NCI-H524 (cell line): ENCODE measurements at regions not wholly inside any gene's neighbourhood (a gene's known extent, or its start where the extent isn't known, plus 50 kb on each side); places are given as distances from the start of the nearest gene placed in this dataset.

Experiments
- DNase-seq, 2 experiments: peaks; one replicate each; lab custom pipeline; 2025; lab: John Stamatoyannopoulos, UW

GRCh38 chr1:56390934-56391731, 188.2 kb downstream of the PLPP3 start:
- DNase-seq, result no peak

DNA sequence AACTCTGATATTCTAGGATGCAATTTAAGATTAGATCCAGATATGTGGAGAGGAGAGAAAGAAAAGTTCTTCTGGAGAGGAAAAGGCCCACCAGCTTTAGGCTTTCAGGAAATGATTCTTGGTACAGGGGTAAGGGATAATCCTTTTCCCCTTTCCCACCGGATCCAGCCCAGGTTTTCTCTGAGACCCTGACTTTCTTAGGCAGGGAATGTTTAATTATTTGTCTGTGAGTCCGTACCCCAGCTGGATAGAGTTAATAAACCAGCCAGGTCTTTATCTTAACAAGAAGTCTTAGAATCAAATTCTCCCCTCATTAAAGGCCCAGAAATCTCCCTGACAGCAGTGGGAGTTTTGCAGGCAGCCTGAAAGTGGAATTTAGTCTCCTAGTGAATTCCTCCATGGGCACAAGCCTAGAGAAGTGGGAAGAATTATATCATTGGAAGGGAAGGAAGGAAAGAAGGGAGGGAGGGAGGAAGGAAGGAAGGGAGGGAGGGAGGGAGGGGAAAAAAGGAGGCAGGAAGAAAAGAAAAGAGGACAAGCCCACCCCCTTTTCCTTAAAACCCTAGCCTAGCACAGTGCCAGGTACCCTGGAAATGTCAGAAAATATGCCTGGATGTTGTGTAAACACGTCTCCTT, 189.0 kb downstream of the PLPP3 start:
- peak; percentile 57 to 79 for DNase-seq

DNA sequence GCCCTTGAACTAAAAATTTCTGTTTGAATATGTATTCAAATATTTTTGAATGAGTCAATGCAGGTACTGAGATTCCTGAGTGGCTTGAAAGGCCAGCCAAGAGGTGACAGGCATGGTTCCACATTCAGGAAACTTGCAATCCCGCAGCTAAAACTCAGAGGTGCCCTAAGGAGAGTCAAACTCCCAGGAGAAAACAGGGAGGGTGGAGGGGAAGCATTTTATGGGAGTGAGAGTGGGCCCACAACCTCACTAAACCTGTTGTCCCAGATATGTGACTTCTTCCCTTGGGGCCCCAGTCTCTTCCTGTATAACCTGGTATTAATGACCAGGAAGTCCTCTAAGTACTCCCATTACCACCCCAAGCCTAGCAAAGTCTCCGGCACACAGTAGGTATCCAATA, 189.6 kb downstream of the PLPP3 start:
- no peak for DNase-seq

DNA sequence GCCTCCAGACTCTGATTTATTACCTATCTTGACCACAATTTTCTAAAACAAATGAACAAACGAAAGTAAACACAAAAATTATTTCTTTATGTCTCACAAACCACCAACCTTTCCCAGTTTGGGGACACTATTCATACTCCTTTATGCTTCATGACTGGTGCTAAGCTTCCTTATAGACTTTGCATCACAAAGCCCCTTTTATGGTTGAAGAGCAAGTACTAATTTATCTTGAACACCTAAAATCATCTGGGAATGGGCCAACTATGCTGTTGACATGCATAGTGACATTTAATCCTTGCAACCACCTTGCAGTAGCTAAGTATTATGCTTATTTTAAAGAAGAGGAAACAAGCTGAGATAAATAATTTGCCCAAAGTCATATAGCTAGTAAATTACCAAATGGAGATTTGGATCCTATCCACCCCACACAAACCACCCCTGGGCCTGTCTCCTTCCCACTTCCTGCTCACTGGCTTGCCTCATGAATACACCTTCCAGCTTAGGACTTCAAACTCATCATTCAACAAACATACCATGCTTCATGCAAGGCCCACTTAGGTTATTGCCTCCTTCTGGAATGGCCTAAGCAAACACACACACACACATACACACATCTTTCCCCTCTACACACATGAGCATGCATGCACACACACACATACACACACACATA, 192.2 kb downstream of the PLPP3 start:
- no peak for DNase-seq

GRCh38 chr1:56385314-56385713, 194.0 kb downstream of the PLPP3 start:
- DNase-seq, result no peak

- peak; percentile 52 to 85 for DNase-seq
These were observed 196.4 kb downstream of the PLPP3 start for GRCh38 chr1:56382929-56383328.

DNA sequence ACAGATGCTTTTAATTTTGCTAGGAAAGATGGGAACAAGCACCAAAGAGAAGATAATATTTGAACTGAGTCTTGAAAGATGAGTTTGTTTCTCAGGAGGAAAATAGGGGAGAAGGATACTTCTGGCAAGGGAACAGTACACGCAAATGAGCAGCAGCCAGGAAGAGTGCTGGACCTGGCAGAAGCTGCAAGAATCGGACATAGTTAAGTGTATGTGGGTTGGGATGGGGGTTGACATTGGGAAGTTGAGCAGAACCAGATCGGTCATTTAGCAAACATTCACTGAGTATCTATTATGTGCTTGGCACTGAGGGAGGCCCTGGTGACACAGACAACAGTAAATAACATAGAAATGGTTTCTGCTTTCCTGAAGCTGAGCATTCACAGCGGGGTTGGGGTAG, 198.8 kb downstream of the PLPP3 start:
- DNase-seq, result no peak

DNA sequence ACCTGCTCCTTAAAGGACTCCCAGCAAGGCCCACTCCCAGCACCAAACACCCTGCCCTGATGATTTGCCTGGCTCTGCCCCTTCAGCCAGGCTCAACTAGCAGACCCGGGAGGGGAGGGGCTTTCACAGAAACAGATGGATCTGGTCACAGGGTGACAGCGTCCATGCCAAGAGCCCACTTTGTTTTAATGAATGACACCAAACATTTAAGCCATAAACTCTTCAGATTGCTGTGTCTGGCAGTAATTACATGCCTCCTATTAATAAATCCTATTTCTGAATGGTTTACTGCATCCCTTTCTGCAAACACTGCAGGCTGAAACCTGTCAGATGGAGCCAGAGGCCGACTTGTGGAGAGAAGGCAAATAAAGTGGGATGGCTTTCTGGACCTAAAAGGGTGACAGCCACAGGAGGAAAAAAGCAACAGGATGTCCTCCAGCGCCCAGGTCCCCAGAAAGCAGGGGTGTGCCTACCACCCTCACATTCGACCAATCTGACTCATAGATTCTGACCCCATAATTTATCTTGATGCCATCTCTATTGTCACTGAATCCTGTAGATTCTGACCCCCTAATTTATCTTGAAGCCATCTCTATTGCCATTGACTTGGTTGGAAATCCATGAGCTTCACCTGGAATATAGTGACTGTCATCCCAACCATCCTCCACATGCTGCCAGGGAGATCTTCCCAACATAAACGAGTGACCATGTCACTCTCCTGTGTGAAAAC, 200.9 kb downstream of the PLPP3 start:
- peak; percentile 91 to 94 for DNase-seq

GRCh38 chr1:56377431-56377830, 201.9 kb downstream of the PLPP3 start:
- no peak for DNase-seq

DNA sequence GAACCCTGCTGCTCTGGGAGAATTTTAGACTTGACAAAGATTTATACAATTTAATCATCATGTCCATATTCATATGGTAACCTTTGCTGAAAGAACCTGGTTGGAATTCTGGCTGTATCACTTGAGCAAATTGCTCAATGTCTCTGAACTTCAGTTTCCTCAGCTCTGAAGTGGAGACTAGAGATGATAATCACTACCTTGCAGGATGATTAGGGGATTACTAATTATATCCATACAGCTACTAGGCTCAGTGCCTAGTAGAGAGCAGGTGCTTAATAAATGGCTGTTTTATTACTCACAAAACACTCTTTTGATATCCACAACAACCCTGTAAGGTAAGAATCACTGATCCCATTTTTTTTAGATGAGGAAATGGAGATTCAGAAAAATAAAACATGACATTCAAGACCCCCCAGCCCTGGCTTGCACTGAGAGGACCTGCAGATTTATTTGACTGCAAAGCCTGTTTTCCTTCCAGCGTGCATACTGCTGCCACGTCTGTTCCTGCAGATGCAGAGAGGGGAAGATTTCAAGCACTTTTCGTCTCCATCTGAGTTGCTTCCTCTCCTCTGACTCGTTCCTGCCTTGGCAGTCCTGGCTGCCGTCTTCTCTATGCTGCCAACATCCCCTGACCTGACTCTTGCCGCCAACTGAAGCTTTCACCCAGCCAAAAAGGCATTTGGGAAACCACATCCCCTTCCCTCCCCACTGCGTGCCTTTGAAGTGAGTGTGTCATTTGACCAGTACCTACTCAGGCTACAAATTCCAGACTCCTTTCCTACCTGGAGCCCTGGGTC, 203.0 kb downstream of the PLPP3 start:
- DNase-seq, result peak; percentile 20 to 59

DNA sequence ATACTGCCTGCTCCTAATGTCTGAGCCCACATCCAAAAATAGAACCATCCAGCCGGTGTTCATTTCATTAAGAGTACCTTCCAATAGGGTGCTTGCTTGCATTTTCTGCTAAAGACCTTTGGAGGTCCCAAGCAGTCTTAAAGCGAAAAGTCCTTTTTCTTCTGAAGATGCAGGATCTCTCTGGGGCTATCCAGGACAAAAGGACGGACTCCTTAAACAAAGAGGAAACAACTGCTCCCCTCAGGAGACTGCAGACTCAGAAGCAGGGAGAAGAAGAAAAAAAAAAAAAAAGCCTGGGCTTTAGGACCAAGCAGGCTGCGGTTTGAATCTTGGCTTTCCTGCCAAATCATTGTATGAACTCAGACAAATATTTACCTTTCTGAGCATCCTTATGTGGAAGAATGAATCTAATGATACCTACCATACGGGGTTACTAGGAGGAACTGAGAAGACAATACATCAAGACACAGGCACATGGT, 204.0 kb downstream of the PLPP3 start:
- DNase-seq, result no peak

DNA sequence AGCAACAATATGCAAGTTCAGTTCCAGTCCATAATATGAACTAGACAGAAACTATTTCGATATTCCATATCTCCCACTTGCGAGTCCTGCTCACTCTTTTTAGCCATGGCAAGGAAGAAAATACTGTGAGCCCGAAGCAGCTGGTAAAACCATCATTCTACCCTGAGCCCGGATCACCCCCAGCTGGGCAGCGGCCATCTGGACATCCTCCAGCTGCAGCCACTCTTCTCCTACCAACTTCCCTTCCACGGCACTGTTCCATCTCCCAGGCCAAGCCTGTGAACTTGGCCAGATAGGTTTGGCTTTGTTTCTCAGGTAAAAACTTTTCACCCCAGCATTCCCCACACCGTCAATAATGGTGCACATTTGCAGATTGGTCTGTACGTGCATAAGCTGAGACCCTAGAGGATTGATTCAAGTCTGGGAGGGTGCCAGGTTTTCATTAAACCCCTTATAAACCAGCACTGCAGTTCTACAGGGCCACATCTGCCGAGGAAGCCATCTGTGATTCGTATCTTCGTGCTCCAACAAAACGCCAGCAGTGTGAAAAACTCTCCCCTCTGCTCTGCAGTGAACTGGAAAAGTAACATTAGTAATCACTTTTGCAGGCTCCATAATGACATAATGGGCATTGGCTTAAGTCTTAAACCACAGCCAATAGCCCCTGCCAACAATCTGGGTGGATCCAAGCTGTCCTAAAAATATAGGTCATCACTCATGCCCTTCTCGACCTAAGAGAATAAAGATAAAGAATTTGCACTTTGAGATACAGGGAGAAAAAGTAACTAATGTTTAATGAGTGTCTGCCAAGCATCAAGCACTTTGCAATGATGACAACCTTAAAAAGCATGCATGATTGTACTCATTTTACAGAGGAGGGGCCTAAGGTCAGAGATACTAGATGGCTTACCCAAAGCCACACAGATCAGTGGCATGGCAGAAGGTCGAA, 205.1 kb downstream of the PLPP3 start:
- peak; percentile 93 to 97 for DNase-seq

DNA sequence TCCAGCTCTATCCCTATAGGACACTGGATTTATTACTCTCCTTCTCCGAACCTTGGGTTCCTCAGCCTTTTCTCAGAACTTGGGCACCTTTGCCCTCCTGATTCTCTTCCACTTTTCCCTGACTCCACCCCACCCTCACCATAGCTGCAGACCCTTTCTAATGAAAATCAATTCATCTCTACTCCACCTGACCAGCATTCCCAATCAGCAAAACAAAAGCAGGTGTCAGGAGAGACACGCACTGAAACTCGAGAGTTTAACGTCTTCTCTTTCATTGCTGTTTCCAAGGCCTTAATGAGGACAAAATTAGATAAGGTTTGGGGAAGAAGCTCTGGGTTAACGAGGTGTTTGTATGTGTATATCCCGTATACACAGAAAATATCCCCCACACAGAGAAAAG, 208.8 kb downstream of the PLPP3 start:
- no peak for DNase-seq

- no peak for DNase-seq
These were observed 216.2 kb downstream of the PLPP3 start for GRCh38 chr1:56363007-56363770.

DNA sequence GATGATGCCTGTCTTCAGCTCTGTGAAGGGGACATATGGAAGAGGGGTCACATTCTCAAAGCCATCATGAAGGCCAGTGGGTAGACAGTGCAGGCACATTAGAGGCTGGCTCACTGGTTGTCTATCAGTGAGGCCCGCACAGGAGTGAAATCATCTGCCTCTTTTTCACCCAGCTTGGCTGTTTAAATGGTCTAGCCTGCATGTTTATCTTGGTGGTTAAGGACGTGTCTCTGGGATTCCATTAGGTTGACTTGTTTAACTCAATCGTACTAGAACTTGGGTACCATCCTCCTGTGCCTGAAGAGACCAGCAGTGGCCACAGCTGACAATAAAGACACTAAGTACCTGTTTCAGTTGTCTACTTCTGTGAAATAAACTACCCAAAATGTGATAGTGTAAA, 219.3 kb downstream of the PLPP3 start:
- DNase-seq, result no peak

DNA sequence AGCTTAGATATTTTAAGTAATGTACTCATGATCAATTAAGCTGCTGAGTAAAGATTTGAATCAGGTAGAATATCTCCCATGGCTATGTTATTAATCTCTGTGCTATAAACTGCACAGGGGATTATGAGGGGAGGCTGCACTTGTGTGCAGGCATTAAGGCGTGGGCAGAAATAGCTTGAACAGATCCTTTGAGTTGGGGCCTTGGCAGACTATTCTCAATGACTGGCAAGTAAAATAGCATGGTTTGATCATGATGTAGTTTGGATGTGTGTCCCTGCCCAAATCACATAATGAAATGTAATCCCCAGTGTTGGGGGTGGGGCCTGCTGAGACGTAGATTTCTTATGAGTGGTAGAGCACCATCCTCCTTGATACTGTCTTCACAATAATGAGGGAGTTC, 220.3 kb downstream of the PLPP3 start:
- DNase-seq, result peak in 1 of 2 experiments; percentile 47

GRCh38 chr1:56357927-56358690, 221.3 kb downstream of the PLPP3 start:
- DNase-seq, result no peak

- DNase-seq, result no peak
These were observed 222.9 kb downstream of the PLPP3 start for GRCh38 chr1:56356376-56356990.
